Mammary epithelial cell (primary cell): ENCODE measurements at regions not wholly inside any gene's neighbourhood (a gene's known extent, or its start where the extent isn't known, plus 50 kb on each side); places are given as distances from the start of the nearest gene placed in this dataset.

Experiments used
- CTCF ChIP-seq, 2 donors: IDR thresholded peaks in 1 of 2; conservative IDR thresholded peaks in 1 of 2; 2 replicates each; pipeline ENCODE4 v1.5.1; 2011 to 2012; ENCODE audit warnings: inconsistent platforms in 2 of 2, low read length in 2 of 2, mild to moderate bottlenecking in 2 of 2, control low read depth in 1 of 2, low read depth in 1 of 2; ENCODE audit not compliant: insufficient read depth in 1 of 2; ENCODE audit errors: extremely low read depth in 1 of 2
- EZH2 ChIP-seq: IDR thresholded peaks from 2 replicates; pipeline ENCODE4 v1.6.1; 2012; ENCODE audit warnings: low read length, inconsistent platforms, borderline replicate concordance

GRCh38 chr5:13385066-13385465 is 559.4 kb downstream of the DNAH5 start:
- TF ChIP-seq CTCF (conservative IDR thresholded peaks at IDR 0.05 in 1 of 2, IDR thresholded peaks at IDR 0.05 in 1 of 2; ENCODE audit: extremely low read depth in 1 of 2, insufficient read depth in 1 of 2, low read depth in 1 of 2, low read length in 2 of 2) (no peak), EZH2 (no peak)
